Naive thymus-derived CD4-positive, alpha-beta T cell (primary cell): ENCODE measurements at regions not wholly inside any gene's neighbourhood (a gene's known extent, or its start where the extent isn't known, plus 50 kb on each side); places are given as distances from the start of the nearest gene placed in this dataset.
A peak's percentile ranks its signal among the peaks of the same experiment; 100 is the strongest.

Source experiments
- ATAC-seq: fragments of 150-1000 bp; cut with Tn5 transposase; 2 replicates; pipeline ENCODE4 v1.10.0; 2021; ENCODE audit warnings: mild to moderate bottlenecking, moderate library complexity
- CTCF ChIA-PET: fragments of 350-600 bp; sonication (Branson Sonifier 250); formaldehyde crosslinking; loops from one replicate; lab custom pipeline; 2021; ENCODE audit warnings: antibody characterized with exemption; lab: Charles Lee
- POLR2A ChIA-PET: fragments of 350-600 bp; sonication (Branson Sonifier 250); formaldehyde crosslinking; loops from one replicate; lab custom pipeline; 2021; ENCODE audit warnings: antibody characterized with exemption, inconsistent platforms; lab: Charles Lee
- DNase-seq, 9 donors: peaks; one replicate each; pipeline versions ENCODE4 v3.0.0 to v3.0.0-alpha.2; 2020 to 2022; ENCODE audit warnings: mixed read lengths in 1 of 9
- H3K27ac ChIP-seq: one replicate; pipeline ENCODE4 v1.7.0; 2013; ENCODE audit warnings: mild to moderate bottlenecking, low read depth, low read length, moderate library complexity
- H3K27me3 ChIP-seq, 2 donors: one replicate each; pipeline ENCODE4 v1.7.0; 2013; ENCODE audit warnings: low read length in 2 of 2, mild to moderate bottlenecking in 2 of 2, moderate library complexity in 2 of 2; ENCODE audit not compliant: control insufficient read depth in 2 of 2, insufficient read depth in 2 of 2
- H3K36me3 ChIP-seq, 3 experiments: 1 replicate in 2 of 3; 2 replicates in 1 of 3; pipeline ENCODE4 v1.7.0; 2013; ENCODE audit warnings: low read length in 3 of 3, mild to moderate bottlenecking in 3 of 3, moderate library complexity in 1 of 3; ENCODE audit not compliant: insufficient read depth in 3 of 3, control insufficient read depth in 2 of 3
- H3K4me1 ChIP-seq, 2 donors: one replicate each; pipeline ENCODE4 v1.7.0; 2013; ENCODE audit warnings: low read length in 2 of 2, mild to moderate bottlenecking in 2 of 2, moderate library complexity in 1 of 2; ENCODE audit not compliant: control insufficient read depth in 2 of 2, insufficient read depth in 2 of 2
- H3K4me3 ChIP-seq: 2 replicates; pipeline ENCODE4 v1.7.0; 2013; ENCODE audit warnings: mild to moderate bottlenecking, low read length
- H3K9me3 ChIP-seq, 3 experiments: 1 replicate in 2 of 3; 2 replicates in 1 of 3; pipeline ENCODE4 v1.7.0; 2013; ENCODE audit warnings: low read length in 3 of 3; ENCODE audit not compliant: control insufficient read depth in 2 of 3
- H3K27ac Mint-ChIP-seq, 9 donors: one replicate each; pipeline ENCODE4 v1.8.0; 2020 to 2022; ENCODE audit warnings: mixed read lengths in 9 of 9, mild to moderate bottlenecking in 8 of 9, moderate library complexity in 5 of 9, inconsistent platforms in 2 of 9
- H3K27me3 Mint-ChIP-seq, 5 donors: one replicate each; pipeline ENCODE4 v1.8.0; 2021 to 2022; ENCODE audit warnings: mixed read lengths in 5 of 5, mild to moderate bottlenecking in 1 of 5
- H3K36me3 Mint-ChIP-seq, 5 donors: one replicate each; pipeline ENCODE4 v1.8.0; 2020 to 2022; ENCODE audit warnings: mixed read lengths in 5 of 5, mild to moderate bottlenecking in 3 of 5, inconsistent platforms in 1 of 5
- H3K4me1 Mint-ChIP-seq, 7 donors: one replicate each; pipeline ENCODE4 v1.8.0; 2020 to 2022; ENCODE audit warnings: mixed read lengths in 7 of 7, mild to moderate bottlenecking in 3 of 7, inconsistent platforms in 1 of 7
- H3K4me3 Mint-ChIP-seq, 10 donors: one replicate each; pipeline ENCODE4 v1.8.0; 2020 to 2022; ENCODE audit warnings: mild to moderate bottlenecking in 10 of 10, mixed read lengths in 10 of 10, moderate library complexity in 6 of 10, inconsistent platforms in 2 of 10
- H3K9me3 Mint-ChIP-seq, 11 donors: one replicate each; pipeline ENCODE4 v1.8.0; 2020 to 2022; ENCODE audit warnings: mixed read lengths in 11 of 11, mild to moderate bottlenecking in 4 of 11, inconsistent platforms in 1 of 11, moderate library complexity in 1 of 11
- intact Hi-C, 2 donors: fragments of 100-400 bp; cut with micrococcal nuclease; formaldehyde crosslinking; loops; one replicate each; pipeline ENCODE4 v1.15.1; 2023

DNA sequence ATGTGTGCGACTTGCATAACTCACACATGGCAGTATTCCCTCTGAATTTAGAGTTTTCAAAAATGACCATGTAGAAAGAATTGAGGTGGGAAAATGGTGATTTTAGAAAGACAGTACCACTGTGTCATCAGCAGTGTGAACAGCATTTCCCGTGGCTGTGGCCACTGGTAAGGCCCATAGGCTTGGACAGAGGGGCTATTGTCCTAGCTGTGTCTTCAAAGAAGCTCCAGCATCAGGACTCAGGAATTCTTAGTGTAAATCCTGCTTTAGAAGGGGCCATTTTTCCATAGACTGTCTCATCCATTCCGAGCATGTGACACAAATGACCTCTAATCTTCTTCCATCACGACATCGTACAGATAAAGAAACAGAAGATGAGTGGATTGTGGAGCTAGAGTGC, 119.3 kb upstream of the BACE2 start:
- DNase-seq (no peak), ATAC-seq (no peak)
- no peak overlapping the region for H3K4me3 ChIP-seq
- Mint-ChIP-seq H3K9me3 (no peaks in the 10 kb centered on the region), H3K36me3 (no peaks in the 10 kb centered on the region), H3K27me3 (peaks cover 2 to 37% (median 19%) of the 10 kb centered on the region in 5 donors), H3K4me3 (no peak overlapping the region), H3K27ac (no peak overlapping the region), H3K4me1 (peaks cover 0 to 2% (median 0%) of the 10 kb centered on the region in 7 donors)
- POLR2A ChIA-PET = no interaction called here
- CTCF ChIA-PET = no interaction called here
- no peaks in the 10 kb centered on the region for H3K4me1 ChIP-seq
- no peak overlapping the region for H3K27ac ChIP-seq
- no peaks in the 10 kb centered on the region for H3K9me3 ChIP-seq
- no peaks in the 10 kb centered on the region for H3K27me3 ChIP-seq
- no peaks in the 10 kb centered on the region for H3K36me3 ChIP-seq
- intact Hi-C loops = no loop called here

DNA sequence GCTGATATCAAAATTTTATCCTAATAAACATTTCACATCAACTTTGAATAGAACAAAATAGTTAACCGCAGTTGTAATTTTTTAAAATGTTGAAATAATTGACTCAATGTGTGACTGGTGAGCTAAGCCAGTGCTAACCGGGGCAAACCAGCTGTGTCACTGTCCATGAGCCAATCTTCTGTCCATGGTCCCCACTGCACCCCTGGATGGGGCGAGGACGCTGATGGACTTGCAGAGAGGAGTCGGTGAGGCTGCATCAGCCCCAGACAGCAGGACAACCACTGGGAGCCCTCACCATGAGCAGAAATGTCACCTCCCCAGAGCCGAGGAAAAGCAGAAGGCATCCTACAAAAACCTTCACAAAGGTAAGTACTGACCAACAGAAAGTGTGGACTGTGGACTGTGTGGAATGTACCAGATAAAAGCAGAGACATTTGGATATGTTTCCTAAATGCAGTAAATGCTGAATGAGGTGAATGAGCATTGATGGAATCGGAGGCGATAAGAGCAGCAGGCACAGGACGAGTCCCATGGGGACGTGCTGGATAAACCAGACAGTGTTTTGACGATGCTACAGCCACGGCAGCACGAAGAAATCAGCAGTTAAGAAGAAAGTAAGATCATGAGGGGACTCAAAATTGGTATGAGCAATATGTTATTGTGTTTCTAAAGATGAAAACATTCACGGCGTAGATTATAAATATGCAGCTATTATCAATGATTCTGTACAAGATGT, 115.0 kb upstream of the BACE2 start:
- H3K9me3 Mint-ChIP-seq = peaks cover 0 to 2% (median 0%) of the 10 kb centered on the region in 11 donors
- H3K27ac ChIP-seq = no peak overlapping the region
- no peaks in the 10 kb centered on the region for H3K27me3 ChIP-seq
- peak overlapping the region in 1 of 9 donors; percentile 23 for H3K27ac Mint-ChIP-seq
- no peaks in the 10 kb centered on the region for H3K4me1 ChIP-seq
- no peak overlapping the region for H3K4me3 Mint-ChIP-seq
- H3K36me3 ChIP-seq = no peaks in the 10 kb centered on the region
- POLR2A ChIA-PET = no interaction called here
- peaks cover 0 to 20% (median 12%) of the 10 kb centered on the region in 5 donors for H3K27me3 Mint-ChIP-seq
- intact Hi-C loops = no loop called here
- no peaks in the 10 kb centered on the region for H3K9me3 ChIP-seq
- no peak for DNase-seq
- no peak for ATAC-seq
- no peak overlapping the region for H3K4me3 ChIP-seq
- H3K36me3 Mint-ChIP-seq = no peaks in the 10 kb centered on the region
- no peaks in the 10 kb centered on the region for H3K4me1 Mint-ChIP-seq
- CTCF ChIA-PET = no interaction called here

DNA sequence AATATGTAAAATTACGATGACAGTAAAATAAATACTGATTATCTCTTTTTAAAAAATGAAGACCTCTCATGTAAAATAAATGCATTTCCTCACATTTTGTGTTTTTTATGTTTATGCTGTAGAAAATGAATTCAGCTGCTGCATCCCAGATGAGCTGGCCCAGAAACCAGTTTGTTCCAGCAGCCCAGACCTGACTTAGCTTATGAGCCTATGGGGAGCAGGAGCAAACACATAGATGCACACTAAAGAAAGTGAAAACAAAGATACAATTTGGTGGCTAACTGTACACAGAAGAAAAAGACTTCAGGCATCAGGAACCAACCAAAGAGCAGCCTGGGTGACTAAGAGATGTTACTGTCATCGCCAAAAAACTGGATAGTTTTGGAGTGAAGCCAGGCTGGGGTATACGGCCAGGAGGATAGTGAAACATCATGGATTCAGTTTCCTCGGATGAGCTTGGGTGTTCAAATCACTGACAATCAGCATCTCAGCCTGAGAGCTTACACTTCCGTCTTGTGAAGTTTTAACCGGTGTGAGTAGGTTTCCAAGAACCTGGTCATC, 113.9 kb upstream of the BACE2 start:
- H3K36me3 Mint-ChIP-seq = peaks cover 0 to 3% (median 0%) of the 10 kb centered on the region in 5 donors
- H3K27me3 ChIP-seq = no peaks in the 10 kb centered on the region
- no peak overlapping the region for H3K4me3 ChIP-seq
- no peaks in the 10 kb centered on the region for H3K4me1 ChIP-seq
- no peak overlapping the region for H3K4me3 Mint-ChIP-seq
- no peaks in the 10 kb centered on the region for H3K36me3 ChIP-seq
- no peaks in the 10 kb centered on the region for H3K9me3 ChIP-seq
- peaks cover 0 to 3% (median 0%) of the 10 kb centered on the region in 11 donors for H3K9me3 Mint-ChIP-seq
- intact Hi-C loops = no loop called here
- no peak for ATAC-seq
- no peak overlapping the region for H3K27ac ChIP-seq
- ChIA-PET POLR2A (no interaction called here), CTCF (no interaction called here)
- no peak overlapping the region for H3K27ac Mint-ChIP-seq
- H3K4me1 Mint-ChIP-seq = no peaks in the 10 kb centered on the region
- peaks cover 0 to 20% (median 14%) of the 10 kb centered on the region in 5 donors for H3K27me3 Mint-ChIP-seq
- no peak for DNase-seq

DNA sequence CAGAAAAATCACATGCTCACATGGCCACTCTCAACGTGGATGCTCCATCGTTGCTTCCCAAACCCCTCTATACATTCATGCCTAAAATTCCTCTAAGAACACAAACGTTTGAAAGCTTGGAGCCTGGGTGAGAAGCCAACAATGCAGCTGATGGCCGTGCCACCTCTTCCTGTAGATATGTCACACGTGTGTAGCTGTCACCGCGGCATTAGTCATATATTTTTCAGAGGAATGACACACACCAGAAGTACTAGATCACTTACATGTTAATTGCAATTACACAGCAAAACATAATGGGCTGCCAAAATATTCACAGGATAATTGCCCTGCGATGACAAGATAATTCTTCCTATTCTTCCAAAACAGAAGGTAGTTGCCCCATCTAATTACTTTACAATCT, 112.7 kb upstream of the BACE2 start:
- H3K4me1 Mint-ChIP-seq = no peaks in the 10 kb centered on the region
- ChIA-PET POLR2A (no interaction called here), CTCF (no interaction called here)
- Histone ChIP-seq H3K4me3 (no peak overlapping the region), H3K27ac (no peak overlapping the region), H3K9me3 (no peaks in the 10 kb centered on the region), H3K4me1 (no peaks in the 10 kb centered on the region), H3K27me3 (no peaks in the 10 kb centered on the region), H3K36me3 (no peaks in the 10 kb centered on the region)
- intact Hi-C loops = no loop called here
- peaks cover 0 to 3% (median 0%) of the 10 kb centered on the region in 11 donors for H3K9me3 Mint-ChIP-seq
- ATAC-seq (no peak), DNase-seq (no peak)
- no peak overlapping the region for H3K27ac Mint-ChIP-seq
- peaks cover 0 to 24% (median 9%) of the 10 kb centered on the region in 5 donors for H3K27me3 Mint-ChIP-seq
- H3K4me3 Mint-ChIP-seq = no peak overlapping the region
- peaks cover 0 to 4% (median 0%) of the 10 kb centered on the region in 5 donors for H3K36me3 Mint-ChIP-seq

DNA sequence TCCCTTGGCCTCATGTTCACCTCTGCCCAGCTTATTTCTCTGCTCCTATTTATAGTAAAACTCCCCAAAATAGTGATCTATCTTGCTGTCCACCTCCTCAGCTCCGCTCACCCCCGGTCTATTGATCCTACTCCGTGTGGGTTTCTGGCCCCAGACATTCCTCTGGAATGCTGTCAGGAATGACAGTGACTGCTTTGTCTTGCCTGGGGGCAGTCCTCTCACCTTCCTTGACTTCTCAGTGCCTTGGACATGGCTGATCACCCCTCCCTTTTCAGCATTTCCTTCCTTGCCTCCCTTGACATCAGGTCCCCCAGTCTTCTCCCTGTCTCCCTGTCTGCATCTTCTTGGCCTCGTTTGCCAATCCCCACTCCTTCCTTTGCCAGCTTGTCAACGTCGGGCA, 108.1 kb upstream of the BACE2 start:
- Histone ChIP-seq H3K4me1 (no peaks in the 10 kb centered on the region), H3K4me3 (no peak overlapping the region), H3K9me3 (no peaks in the 10 kb centered on the region), H3K36me3 (no peaks in the 10 kb centered on the region), H3K27ac (no peak overlapping the region), H3K27me3 (no peaks in the 10 kb centered on the region)
- ATAC-seq = no peak
- Mint-ChIP-seq H3K9me3 (peaks cover 0 to 3% (median 0%) of the 10 kb centered on the region in 11 donors), H3K4me1 (no peaks in the 10 kb centered on the region), H3K27me3 (peaks cover 0 to 35% (median 22%) of the 10 kb centered on the region in 5 donors), H3K36me3 (peaks cover 0 to 4% (median 0%) of the 10 kb centered on the region in 5 donors), H3K27ac (no peak overlapping the region), H3K4me3 (no peak overlapping the region)
- DNase-seq = no peak
- intact Hi-C loops = loop anchor here in 1 of 2 donors (10.0 kb wide), 2 partner anchors 595 to 915 kb away; no protein-coding TSS in a partner anchor
- ChIA-PET POLR2A (no interaction called here), CTCF (no interaction called here)

DNA sequence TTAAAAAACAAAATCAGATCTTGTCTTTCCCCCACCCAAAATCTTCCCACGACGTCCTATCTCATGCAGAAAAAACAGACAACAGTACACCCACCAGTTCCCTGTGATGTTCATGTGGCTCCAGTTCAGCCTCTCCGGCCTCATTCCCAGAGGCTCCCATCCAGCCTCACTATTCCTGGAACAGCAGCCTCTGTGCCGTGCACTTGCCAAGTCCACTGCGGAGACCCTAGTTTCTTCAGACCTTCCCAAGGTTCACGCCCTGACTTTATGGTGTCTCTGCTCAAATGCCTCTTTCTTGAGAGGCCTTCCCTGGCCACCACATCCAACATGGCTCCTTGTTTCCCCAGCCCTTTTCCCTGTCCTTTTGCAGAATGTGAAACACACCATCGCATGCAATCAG, 106.3 kb upstream of the BACE2 start:
- ChIA-PET POLR2A (no interaction called here), CTCF (no interaction called here)
- Mint-ChIP-seq H3K36me3 (peaks cover 0 to 4% (median 0%) of the 10 kb centered on the region in 5 donors), H3K27ac (no peak overlapping the region), H3K4me3 (no peak overlapping the region), H3K4me1 (no peaks in the 10 kb centered on the region), H3K27me3 (peaks cover 0 to 44% (median 27%) of the 10 kb centered on the region in 5 donors), H3K9me3 (peaks cover 0 to 3% (median 0%) of the 10 kb centered on the region in 11 donors)
- DNase-seq (no peak), ATAC-seq (no peak)
- H3K27me3 ChIP-seq = no peaks in the 10 kb centered on the region
- no peaks in the 10 kb centered on the region for H3K4me1 ChIP-seq
- intact Hi-C loops = loop anchor here in 1 of 2 donors (10.0 kb wide), 2 partner anchors 597 to 917 kb away; no protein-coding TSS in a partner anchor
- no peak overlapping the region for H3K27ac ChIP-seq
- no peak overlapping the region for H3K4me3 ChIP-seq
- no peaks in the 10 kb centered on the region for H3K9me3 ChIP-seq
- no peaks in the 10 kb centered on the region for H3K36me3 ChIP-seq
